Fibroblast of the conjunctiva (primary cell): ENCODE measurements at regions not wholly inside any gene's neighbourhood (a gene's known extent, or its start where the extent isn't known, plus 50 kb on each side); places are given as distances from the start of the nearest gene placed in this dataset.
"Not testable (repeated sequence)": the region's sequence is repeated elsewhere in the genome, so short reads cannot be mapped to it uniquely, and the experiment has no call there.

Source experiments
- DNase-seq: peaks from one replicate; pipeline ENCODE4 v3.0.0-alpha.2; 2010; ENCODE audit warnings: low read depth

- DNase-seq, result not testable (repeated sequence)
Measured at GRCh38 chr1:188749275-188749674, 1728.4 kb downstream of the BRINP3 start.

GRCh38 chr1:188752027-188752426 is 1725.6 kb downstream of the BRINP3 start:
- not testable (repeated sequence) for DNase-seq

DNA sequence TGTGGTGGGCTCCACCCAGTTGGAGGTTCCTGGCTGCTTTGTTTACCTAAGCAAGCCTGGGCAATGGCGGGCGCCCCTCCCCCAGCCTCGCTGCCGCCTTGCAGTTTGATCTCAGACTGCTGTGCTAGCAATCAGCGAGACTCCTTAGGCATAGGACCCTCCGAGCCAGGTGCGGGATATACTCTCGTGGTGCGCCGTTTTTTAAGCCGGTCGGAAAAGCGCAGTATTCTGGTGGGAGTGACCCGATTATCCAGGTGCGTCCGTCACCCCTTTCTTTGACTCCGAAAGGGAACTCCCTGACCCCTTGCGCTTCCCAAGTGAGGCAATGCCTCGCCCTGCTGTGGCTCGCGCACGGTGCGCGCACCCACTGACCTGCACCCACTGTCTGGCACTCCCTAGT is 1719.9 kb downstream of the BRINP3 start:
- not testable (repeated sequence) for DNase-seq

DNA sequence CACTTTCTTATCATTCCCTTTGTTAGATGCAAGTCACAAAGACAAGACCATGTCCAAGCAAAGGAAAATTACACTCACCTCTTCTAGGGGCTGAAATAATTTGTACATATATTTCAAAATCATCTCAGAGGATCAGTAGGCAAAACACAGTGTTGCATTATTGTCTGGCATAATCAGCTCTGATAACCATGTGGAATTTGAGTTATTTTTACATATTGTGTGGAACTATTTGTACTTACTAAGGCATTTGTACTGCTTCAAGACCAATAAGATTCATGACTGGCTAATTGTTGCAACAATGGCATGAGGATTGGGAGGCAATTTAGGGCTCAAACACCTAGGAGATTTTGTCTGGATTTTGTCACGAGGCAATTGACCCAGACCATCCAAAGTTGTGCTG is 1716.4 kb downstream of the BRINP3 start:
- DNase-seq, result no peak

- no peak for DNase-seq
Measured at GRCh38 chr1:188762166-188762743, 1715.4 kb downstream of the BRINP3 start.

DNA sequence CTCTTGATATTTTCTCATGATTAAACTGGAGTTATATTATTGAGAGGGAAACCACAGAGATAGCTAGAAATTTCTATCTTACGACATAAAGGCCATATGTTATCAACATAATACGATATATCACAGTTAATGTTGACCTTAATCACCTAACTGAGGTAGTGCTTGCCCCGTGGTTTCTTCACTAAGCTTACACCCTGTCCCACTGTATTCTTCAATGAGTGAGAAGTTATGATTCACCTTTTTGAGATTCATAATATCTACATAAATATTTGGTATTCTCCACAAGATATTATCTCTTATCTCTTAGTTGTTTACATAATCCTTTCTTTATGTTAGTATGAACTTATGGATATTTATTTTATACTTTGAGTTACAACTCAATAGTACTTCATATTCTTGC is 1714.1 kb downstream of the BRINP3 start:
- DNase-seq, result no peak

DNA sequence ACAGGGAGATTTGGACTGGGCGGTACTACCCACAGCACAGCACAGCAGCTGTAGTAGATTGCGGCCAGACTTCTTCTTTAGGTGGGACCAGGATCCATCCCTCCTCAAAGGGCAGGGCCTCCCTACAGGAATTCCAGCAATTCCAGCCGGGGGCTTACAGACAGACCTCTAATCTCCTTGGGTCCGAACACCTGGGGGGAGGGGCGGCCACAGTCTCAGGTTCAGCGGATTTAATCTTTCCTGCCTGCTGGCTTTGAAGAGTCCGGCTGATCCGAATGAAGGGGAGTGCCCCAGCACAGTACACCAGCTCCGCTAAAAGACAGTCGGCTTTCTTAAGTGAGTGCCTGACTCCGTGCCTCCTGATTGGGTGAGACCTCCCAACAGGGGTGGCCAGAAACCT is 1708.5 kb downstream of the BRINP3 start:
- DNase-seq, result no peak

- no peak for DNase-seq
Measured at GRCh38 chr1:188769936-188770335, 1707.7 kb downstream of the BRINP3 start.

DNA sequence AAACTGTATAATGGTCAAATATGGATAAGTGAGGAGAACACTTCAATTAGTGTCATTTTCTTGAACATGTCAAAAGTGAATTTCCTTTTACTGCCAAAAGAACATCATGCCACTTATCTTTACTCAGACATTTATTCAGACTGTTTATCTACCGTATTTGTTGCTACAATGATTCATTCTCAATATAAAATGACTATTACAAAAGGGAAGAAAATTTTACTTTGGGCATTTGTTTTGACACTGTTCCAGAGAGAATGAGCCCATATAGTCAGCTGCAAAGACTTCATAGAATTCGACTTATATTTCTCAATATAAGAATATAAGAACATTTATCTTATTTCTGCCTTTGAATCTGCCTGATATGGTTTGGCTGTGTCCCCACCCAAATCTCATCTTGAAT is 1699.1 kb downstream of the BRINP3 start:
- DNase-seq, result no peak

- DNase-seq, result peak; percentile 14
Measured at GRCh38 chr1:188782220-188782841, 1695.3 kb downstream of the BRINP3 start.

DNA sequence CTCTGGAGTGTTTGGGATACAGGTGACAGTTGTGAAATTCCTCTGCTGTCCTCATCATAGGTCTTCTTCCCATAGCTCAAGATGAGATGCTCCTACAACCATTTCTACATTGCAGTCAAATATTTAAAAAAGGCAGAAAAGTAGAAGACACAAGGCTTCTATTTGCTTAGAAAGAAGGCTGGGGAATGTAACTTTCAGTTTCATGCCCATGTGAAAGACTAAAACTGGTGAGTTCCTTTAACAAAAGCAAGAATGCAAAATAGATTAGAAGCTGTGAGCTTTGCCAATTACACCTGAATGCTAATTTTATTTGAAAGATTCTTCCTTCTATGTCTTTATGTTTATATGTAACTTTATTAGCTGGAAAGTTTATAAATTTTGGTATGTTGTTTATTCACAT is 1682.7 kb downstream of the BRINP3 start:
- DNase-seq, result no peak

DNA sequence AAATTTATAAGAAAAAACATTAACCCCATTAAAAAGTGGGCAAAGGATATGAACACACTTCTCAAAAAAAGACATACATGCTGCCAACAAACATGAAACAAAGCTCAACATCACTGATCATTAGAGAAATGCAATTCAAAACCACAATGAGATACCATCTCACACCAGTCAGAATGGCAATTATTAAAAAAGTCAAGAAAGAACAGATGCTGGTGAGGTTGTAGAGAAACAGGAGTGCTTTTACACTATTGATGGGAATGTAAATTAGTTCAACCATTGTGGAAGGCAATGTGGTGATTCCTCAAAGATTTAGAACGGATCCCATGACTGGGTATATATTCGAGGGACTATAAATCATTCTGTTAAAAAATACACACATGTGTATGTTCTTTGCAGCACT is 1665.5 kb downstream of the BRINP3 start:
- DNase-seq, result not testable (repeated sequence)

DNA sequence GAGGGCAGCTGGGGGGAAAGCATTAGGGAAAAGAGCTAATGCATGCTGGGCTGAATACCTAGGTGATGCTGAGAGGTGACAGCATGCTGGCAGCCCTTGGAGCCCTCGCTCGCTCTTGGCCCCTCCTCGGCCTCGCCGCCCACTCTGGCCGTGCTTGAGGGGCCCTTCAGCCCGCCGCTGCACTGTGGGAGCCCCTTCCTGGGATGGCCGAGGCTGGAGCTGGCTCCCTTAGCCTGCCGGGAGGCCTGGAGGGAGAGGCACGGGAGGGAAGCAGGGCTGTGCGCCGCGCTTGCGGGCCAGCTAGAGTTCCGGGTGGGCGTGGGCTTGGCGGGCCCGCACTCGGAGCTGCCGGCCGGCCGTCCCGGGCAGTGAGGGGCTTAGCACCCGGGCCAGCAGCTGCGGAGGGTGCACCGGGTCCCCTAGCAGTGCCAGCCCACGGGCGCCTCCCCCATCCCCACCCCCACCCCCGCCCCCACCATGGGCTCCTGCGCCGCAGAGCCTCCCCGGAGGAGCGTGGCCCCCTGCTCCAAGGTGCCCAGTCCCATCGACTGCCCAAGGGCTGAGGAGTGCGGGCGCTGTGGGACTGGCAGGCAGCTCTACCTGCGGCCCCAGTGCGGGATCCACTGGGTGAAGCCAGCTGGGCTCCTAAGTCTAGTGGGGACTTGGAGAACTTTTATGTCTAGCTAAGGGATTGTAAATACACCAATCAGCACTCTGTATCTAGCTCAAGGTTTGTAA is 1664.7 kb downstream of the BRINP3 start:
- not testable (repeated sequence) for DNase-seq

- no peak for DNase-seq
Measured at GRCh38 chr1:188817814-188818213, 1659.8 kb downstream of the BRINP3 start.

- no peak for DNase-seq
Measured at GRCh38 chr1:188822248-188822647, 1655.4 kb downstream of the BRINP3 start.

- DNase-seq, result no peak
Measured at GRCh38 chr1:188825471-188825870, 1652.2 kb downstream of the BRINP3 start.

DNA sequence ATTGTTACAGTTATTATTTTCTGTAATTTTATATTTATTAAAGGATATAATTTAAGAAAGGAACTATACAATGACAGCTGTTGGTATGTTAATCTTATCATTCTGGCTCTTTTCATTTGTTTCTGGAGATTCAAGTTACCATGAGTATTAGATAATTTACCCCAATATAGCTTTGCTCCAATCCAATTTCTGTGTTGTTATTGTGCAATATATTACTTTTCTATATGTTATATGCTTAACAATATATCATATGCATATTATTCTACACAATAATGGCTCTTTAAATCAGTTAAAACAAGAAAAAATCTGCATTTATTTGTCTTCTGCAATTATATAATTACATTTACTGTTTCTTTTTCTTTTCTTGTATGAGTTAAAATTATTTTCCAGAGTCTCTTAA is 1650.9 kb downstream of the BRINP3 start:
- no peak for DNase-seq

DNA sequence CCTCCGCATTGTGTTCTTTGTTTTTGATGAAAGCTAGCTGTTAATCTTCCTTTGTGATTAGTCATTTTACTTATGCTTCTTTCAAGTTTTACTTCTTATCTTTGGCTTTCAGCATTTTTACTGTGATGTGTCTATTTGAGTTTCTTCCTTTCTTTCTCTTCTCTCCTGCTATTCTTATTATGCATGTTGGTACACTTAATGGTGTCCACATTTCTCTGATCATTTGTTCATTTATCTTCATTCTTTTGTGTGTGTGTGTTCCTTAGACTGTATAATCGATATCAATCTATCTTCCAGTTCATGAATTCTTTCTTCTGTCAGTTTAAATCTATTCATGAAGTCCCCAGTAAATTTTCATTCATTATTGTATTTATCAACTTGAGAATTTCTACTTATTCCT is 1650.3 kb downstream of the BRINP3 start:
- no peak for DNase-seq

- DNase-seq, result not testable (repeated sequence)
Measured at GRCh38 chr1:188841111-188841696, 1636.5 kb downstream of the BRINP3 start.

- DNase-seq, result no peak
Measured at GRCh38 chr1:188846468-188846867, 1631.2 kb downstream of the BRINP3 start.

DNA sequence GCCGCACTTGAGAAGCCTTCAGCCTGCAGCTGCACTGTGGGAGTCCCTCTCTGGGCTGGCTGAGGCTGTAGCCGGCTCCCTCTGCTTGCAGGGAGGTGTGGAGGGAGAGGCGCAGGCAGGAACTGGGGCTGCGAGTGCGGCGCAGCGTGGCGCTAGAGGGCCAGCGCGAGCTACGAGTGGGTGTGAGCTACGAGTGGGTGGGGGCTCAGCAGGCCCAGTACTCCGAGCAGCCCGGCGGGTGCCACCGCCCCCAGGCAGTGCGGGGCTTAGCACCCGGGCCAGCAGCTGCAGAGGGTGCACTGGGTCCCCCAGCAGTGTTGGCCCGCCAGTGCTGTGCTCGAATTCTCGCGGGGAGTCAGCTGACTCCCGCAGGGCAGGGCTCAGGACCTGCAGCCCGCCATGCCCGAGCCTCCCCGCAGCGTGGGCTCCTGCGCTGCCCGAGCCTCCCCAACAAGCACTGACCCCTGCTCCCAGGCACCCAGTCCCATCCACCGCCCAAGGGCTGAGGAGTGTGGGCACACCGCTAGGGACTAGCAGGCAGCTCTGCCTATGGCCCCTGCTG is 1620.1 kb downstream of the BRINP3 start:
- DNase-seq, result no peak

DNA sequence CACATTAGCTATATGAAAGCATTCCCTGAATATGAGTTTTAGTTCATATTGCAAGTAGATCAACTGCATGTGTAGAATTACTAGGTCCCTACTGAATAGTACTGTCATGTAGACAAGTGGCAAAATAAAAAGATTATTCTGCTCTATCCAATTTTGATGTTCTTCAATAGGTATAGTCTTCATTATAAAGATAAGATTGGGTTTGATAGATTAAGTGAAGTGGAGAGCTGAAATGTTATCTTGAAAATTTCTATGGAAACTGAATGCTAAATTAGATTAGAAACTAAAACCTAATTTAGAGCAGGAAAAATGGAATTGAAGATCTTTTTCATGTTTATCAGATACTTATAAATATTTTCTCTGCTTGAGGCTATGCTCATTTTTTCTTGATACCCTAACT is 1610.0 kb downstream of the BRINP3 start:
- no peak for DNase-seq

DNA sequence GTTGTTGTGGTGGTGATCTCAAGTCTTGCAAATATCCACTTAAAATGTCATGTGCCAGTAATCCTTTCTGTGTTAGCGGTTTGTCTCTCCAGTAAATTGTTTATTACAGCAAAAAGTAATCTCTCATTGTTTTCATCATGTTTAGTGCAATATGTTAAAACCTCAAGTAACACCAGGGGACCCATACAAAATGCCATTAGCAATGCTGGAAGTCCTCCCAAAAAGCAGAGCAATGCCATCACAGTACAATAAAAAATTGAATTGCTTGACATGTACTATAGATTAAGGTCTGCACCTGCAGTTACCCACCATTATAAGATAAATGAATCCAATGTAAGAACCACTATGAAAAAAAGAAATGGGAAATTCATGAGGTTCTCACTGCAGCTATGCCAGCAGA is 1606.5 kb downstream of the BRINP3 start:
- DNase-seq, result no peak
